ENCODE measurements at regions not wholly inside any gene's neighbourhood (a gene's known extent, or its start where the extent isn't known, plus 50 kb on each side); places are given as distances from the start of the nearest gene placed in this dataset.

- Histone ChIP-seq H3K4me3 (no peak overlapping the region), H3K9me3 (no peaks in the 10 kb centered on the region), H3K27ac (no peak overlapping the region), H3K27me3 (no peaks in the 10 kb centered on the region), H3K4me1 (ENCODE audit: insufficient read depth) (no peaks in the 10 kb centered on the region), H3K36me3 (no peaks in the 10 kb centered on the region)
- DNase-seq = no peak
- intact Hi-C loops (cut with DNase I) = no loop called here
- 89 to 92% (median 92%) methylated on average over 3 of the region's 3 CpGs for WGBS, 3 donors
- TF ChIP-seq POLR2A (IDR thresholded peaks at IDR 0.05) (no peak), EP300 (IDR thresholded peaks at IDR 0.05) (no peak), CTCF (IDR thresholded peaks at IDR 0.05) (no peak)
Observed at GRCh38 chr3:30236011-30236410, 370.4 kb upstream of the TGFBR2 start.

GRCh38 chr3:30241721-30242120 lies 364.7 kb upstream of the TGFBR2 start:
- no peaks in the 10 kb centered on the region for H3K27me3 ChIP-seq
- no peaks in the 10 kb centered on the region for H3K9me3 ChIP-seq
- no peaks in the 10 kb centered on the region for H3K36me3 ChIP-seq
- DNase-seq = no peak
- H3K4me1 ChIP-seq (ENCODE audit: insufficient read depth) = no peaks in the 10 kb centered on the region
- TF ChIP-seq EP300 (IDR thresholded peaks at IDR 0.05) (no peak), CTCF (IDR thresholded peaks at IDR 0.05) (no peak), POLR2A (IDR thresholded peaks at IDR 0.05) (no peak)
- H3K4me3 ChIP-seq = no peak overlapping the region
- H3K27ac ChIP-seq = no peak overlapping the region
- 81 to 96% (median 91%) methylated on average over 4 of the region's 4 CpGs for WGBS, 3 donors
- intact Hi-C loops (cut with DNase I) = no loop called here

GRCh38 chr3:30245858-30246622 lies 360.4 kb upstream of the TGFBR2 start:
- DNase-seq = no peak
- WGBS, 3 donors = 73 to 83% (median 74%) methylated on average over 9 of the region's 9 CpGs
- TF ChIP-seq CTCF (IDR thresholded peaks at IDR 0.05) = no peak
- TF ChIP-seq EP300 (IDR thresholded peaks at IDR 0.05) = no peak
- TF ChIP-seq POLR2A (IDR thresholded peaks at IDR 0.05) = no peak
- intact Hi-C loops (cut with DNase I) = no loop called here
- no peaks in the 10 kb centered on the region for H3K4me1 ChIP-seq (ENCODE audit: insufficient read depth)
- no peaks in the 10 kb centered on the region for H3K36me3 ChIP-seq
- no peaks in the 10 kb centered on the region for H3K27me3 ChIP-seq
- H3K27ac ChIP-seq = no peak overlapping the region
- no peak overlapping the region for H3K4me3 ChIP-seq
- no peaks in the 10 kb centered on the region for H3K9me3 ChIP-seq

GRCh38 chr3:30248423-30248822 lies 358.0 kb upstream of the TGFBR2 start:
- Histone ChIP-seq H3K4me1 (ENCODE audit: insufficient read depth) (no peaks in the 10 kb centered on the region), H3K9me3 (no peaks in the 10 kb centered on the region), H3K36me3 (no peaks in the 10 kb centered on the region), H3K27me3 (no peaks in the 10 kb centered on the region), H3K27ac (no peak overlapping the region), H3K4me3 (no peak overlapping the region)
- intact Hi-C loops (cut with DNase I) = no loop called here
- TF ChIP-seq POLR2A (IDR thresholded peaks at IDR 0.05) = no peak
- TF ChIP-seq EP300 (IDR thresholded peaks at IDR 0.05) = no peak
- no peak for TF ChIP-seq CTCF (IDR thresholded peaks at IDR 0.05)
- DNase-seq = no peak
- WGBS, 3 donors = 46 to 63% (median 49%) methylated on average over 1 of the region's 1 CpG
